ENCODE measurements at regions not wholly inside any gene's neighbourhood (a gene's known extent, or its start where the extent isn't known, plus 50 kb on each side); places are given as distances from the start of the nearest gene placed in this dataset.

DNA sequence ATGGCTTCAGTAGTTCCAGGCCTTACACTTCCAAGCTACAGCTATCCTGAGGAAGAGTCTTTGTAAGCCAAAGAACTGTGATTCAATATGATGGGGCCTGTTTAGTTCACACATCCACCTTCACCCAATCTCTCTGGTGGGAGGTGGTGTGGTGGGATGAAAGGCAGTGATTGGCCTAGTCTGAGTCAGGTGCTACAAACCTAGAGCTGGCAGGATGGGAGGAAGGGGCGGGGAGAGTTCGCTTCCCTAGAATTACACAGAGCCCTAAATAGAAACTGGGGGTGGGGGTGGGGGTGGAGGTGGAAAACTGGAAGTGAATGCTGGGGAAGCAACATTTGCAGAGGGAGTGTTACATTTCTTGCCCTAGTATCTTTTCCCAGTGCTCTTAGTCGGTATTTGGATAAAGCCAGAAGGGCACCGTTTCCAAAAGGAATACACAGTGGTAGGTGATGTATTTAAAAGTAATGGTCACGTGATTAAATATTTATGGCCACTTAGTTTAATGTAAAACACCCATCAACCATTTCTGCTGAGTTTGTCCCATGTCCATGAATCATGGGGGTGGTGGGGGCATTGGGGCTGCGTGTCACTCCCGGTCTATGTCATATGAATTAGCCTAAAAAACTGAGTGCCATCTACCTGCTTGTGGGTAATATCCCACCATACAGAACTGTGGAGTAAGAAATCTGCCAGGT lies 247.6 kb upstream of the PROK2 start:
- TF ChIP-seq RFX5 (IDR thresholded peaks at IDR 0.05): no peak
- TF ChIP-seq, protein P1, sequence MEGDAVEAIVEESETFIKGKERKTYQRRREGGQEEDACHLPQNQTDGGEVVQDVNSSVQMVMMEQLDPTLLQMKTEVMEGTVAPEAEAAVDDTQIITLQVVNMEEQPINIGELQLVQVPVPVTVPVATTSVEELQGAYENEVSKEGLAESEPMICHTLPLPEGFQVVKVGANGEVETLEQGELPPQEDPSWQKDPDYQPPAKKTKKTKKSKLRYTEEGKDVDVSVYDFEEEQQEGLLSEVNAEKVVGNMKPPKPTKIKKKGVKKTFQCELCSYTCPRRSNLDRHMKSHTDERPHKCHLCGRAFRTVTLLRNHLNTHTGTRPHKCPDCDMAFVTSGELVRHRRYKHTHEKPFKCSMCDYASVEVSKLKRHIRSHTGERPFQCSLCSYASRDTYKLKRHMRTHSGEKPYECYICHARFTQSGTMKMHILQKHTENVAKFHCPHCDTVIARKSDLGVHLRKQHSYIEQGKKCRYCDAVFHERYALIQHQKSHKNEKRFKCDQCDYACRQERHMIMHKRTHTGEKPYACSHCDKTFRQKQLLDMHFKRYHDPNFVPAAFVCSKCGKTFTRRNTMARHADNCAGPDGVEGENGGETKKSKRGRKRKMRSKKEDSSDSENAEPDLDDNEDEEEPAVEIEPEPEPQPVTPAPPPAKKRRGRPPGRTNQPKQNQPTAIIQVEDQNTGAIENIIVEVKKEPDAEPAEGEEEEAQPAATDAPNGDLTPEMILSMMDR (IDR thresholded peaks at IDR 0.05): no peak
- no peak for TF ChIP-seq CBX8 (IDR thresholded peaks at IDR 0.05)
- TF ChIP-seq, protein P2, sequence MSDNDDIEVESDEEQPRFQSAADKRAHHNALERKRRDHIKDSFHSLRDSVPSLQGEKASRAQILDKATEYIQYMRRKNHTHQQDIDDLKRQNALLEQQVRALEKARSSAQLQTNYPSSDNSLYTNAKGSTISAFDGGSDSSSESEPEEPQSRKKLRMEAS (IDR thresholded peaks at IDR 0.05): no peak
- TF ChIP-seq POLR2A (IDR thresholded peaks at IDR 0.05; ENCODE audit: low read length): no peak
- TF ChIP-seq KDM5A (IDR thresholded peaks at IDR 0.05): no peak
- TF ChIP-seq, protein P3, sequence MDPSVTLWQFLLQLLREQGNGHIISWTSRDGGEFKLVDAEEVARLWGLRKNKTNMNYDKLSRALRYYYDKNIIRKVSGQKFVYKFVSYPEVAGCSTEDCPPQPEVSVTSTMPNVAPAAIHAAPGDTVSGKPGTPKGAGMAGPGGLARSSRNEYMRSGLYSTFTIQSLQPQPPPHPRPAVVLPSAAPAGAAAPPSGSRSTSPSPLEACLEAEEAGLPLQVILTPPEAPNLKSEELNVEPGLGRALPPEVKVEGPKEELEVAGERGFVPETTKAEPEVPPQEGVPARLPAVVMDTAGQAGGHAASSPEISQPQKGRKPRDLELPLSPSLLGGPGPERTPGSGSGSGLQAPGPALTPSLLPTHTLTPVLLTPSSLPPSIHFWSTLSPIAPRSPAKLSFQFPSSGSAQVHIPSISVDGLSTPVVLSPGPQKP (IDR thresholded peaks at IDR 0.05; ENCODE audit: low read depth, low read length): no peak
- no peak for TF ChIP-seq TP53 (CRISPR knock-in tag; IDR thresholded peaks at IDR 0.05)
- no peak for TF ChIP-seq RARB (CRISPR knock-in tag; IDR thresholded peaks at IDR 0.05)
- no peak for TF ChIP-seq CBX2 (IDR thresholded peaks at IDR 0.05; ENCODE audit: borderline replicate concordance, low read depth)
- no peak for TF ChIP-seq RCOR1 (IDR thresholded peaks at IDR 0.05; ENCODE audit: low read depth, low read length)
- no peak for TF ChIP-seq KDM1A (IDR thresholded peaks at IDR 0.05; ENCODE audit: low read depth)
- TF ChIP-seq BHLHE40 (IDR thresholded peaks at IDR 0.05; ENCODE audit: low read depth, low read length): no peak
